ENCODE measurements at regions not wholly inside any gene's neighbourhood (a gene's known extent, or its start where the extent isn't known, plus 50 kb on each side); places are given as distances from the start of the nearest gene placed in this dataset.

GRCh38 chr2:5229574-5229973 is 462.6 kb upstream of the SOX11 start:
- TF ChIP-seq POLR2A (IDR thresholded peaks at IDR 0.05; ENCODE audit: low read length) (no peak), GATA1 (IDR thresholded peaks at IDR 0.05; ENCODE audit: low read depth, low read length) (no peak)
